Right lobe of liver (tissue), 4 donors: ENCODE measurements at regions not wholly inside any gene's neighbourhood (a gene's known extent, or its start where the extent isn't known, plus 50 kb on each side); places are given as distances from the start of the nearest gene placed in this dataset.

Experiments
- POLR2A ChIP-seq: fragments of 450-650 bp; IDR thresholded peaks from one replicate; pipeline ENCODE4 v1.6.1; 2017; ENCODE audit warnings: antibody characterized with exemption, mild to moderate bottlenecking
- TF ChIP-seq, protein P1 (sequence below), 4 donors: fragments of 200-600 bp in 3 of 4; fragments of 450-650 bp in 1 of 4; IDR thresholded peaks; one replicate each; pipeline versions ENCODE4 v1.5.1 to v1.8.0; 2016 to 2022; ENCODE audit warnings: antibody characterized with exemption in 4 of 4, mild to moderate bottlenecking in 2 of 4
- donor health status: DM: no; HTN: no; CAD: no.
- donor health status: DM: no; HTN: no; CAD: no.
- donor health status: DM: no; HTN: yes; CAD: no.

GRCh38 chr7:118575393-118575948 lies 351.0 kb downstream of the ANKRD7 start:
- TF ChIP-seq, protein P1, sequence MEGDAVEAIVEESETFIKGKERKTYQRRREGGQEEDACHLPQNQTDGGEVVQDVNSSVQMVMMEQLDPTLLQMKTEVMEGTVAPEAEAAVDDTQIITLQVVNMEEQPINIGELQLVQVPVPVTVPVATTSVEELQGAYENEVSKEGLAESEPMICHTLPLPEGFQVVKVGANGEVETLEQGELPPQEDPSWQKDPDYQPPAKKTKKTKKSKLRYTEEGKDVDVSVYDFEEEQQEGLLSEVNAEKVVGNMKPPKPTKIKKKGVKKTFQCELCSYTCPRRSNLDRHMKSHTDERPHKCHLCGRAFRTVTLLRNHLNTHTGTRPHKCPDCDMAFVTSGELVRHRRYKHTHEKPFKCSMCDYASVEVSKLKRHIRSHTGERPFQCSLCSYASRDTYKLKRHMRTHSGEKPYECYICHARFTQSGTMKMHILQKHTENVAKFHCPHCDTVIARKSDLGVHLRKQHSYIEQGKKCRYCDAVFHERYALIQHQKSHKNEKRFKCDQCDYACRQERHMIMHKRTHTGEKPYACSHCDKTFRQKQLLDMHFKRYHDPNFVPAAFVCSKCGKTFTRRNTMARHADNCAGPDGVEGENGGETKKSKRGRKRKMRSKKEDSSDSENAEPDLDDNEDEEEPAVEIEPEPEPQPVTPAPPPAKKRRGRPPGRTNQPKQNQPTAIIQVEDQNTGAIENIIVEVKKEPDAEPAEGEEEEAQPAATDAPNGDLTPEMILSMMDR (IDR thresholded peaks at IDR 0.05) = no peak
- TF ChIP-seq POLR2A = no peak
